K562 (cell line): ENCODE measurements at regions not wholly inside any gene's neighbourhood (a gene's known extent, or its start where the extent isn't known, plus 50 kb on each side); places are given as distances from the start of the nearest gene placed in this dataset.
"Not testable (repeated sequence)": the region's sequence is repeated elsewhere in the genome, so short reads cannot be mapped to it uniquely, and the experiment has no call there.

ENCODE experiments used
- ATAC-seq: fragments of 200-7000 bp; cut with Tn5 transposase; 3 replicates; pipeline ENCODE4 v1.9.1; 2020; ENCODE audit warnings: moderate library complexity
- BruUV-seq: library from RNA; stranded (reverse); fragments of 400-500 nt; replicated peaks from 2 replicates; lab custom pipeline; 2021; lab: Mats Ljungman, UMichigan
- CTCF ChIA-PET: fragments of 300-600 bp; formaldehyde crosslinking; extraction: SDS; loops from one replicate; lab custom pipeline; 2021; ENCODE audit warnings: low intra/inter-chr PET ratio; lab: Yijun Ruan, JAX
- POLR2A ChIA-PET: fragments of 300-600, 350-650 bp; sonication (Branson Sonifier 250); formaldehyde crosslinking; extraction: SDS; loops from one replicate; lab custom pipeline; 2021; ENCODE audit warnings: antibody characterized with exemption, inconsistent platforms; lab: Yijun Ruan, JAX
- DNase-seq, 4 experiments: peaks; one replicate each; pipeline versions ENCODE4 v3.0.0 to v3.0.0-alpha.2; 2011 to 2018; ENCODE audit warnings: low spot score in 3 of 4, mixed read lengths in 3 of 4; ENCODE audit errors: extremely low read depth in 1 of 4
- FAIRE-seq: peaks from 2 replicates; lab custom pipeline; 2011; peaks lifted over from hg19 to GRCh38; lab: Jason Lieb, UNC
- H2AFZ ChIP-seq: 2 replicates; pipeline ENCODE4 v1.6.0; 2011; ENCODE audit warnings: low read depth, low read length, control low read depth, inconsistent platforms
- H3K27ac ChIP-seq: fragments of 200-600 bp; 3 replicates; pipeline ENCODE4 v1.8.0; 2011; ENCODE audit warnings: low read depth, mild to moderate bottlenecking, control low read depth, inconsistent platforms, low read length, moderate library complexity, mixed read lengths; ENCODE audit errors: extremely low read depth
- H3K27me3 ChIP-seq, 2 experiments: fragments of 300-600 bp in 1 of 2; 2 replicates in 1 of 2; 3 replicates in 1 of 2; pipeline versions ENCODE4 v1.6.0 to v1.8.0; 2011; ENCODE audit warnings: inconsistent platforms in 2 of 2, low read length in 2 of 2, mild to moderate bottlenecking in 1 of 2, mixed read lengths in 1 of 2, moderate library complexity in 1 of 2; ENCODE audit not compliant: control insufficient read depth in 2 of 2, insufficient read depth in 2 of 2
- H3K36me3 ChIP-seq: fragments of 300-600 bp; 3 replicates; pipeline ENCODE4 v1.8.0; 2011; ENCODE audit warnings: mild to moderate bottlenecking, low read length, inconsistent platforms; ENCODE audit not compliant: control insufficient read depth, insufficient read depth
- H3K4me1 ChIP-seq, 2 experiments: fragments of 200-600 bp in 1 of 2; replicated peaks in 1 of 2; 2 replicates in 1 of 2; 3 replicates in 1 of 2; pipeline versions ENCODE4 v1.5.1 to v1.8.0; 2011; ENCODE audit warnings: inconsistent platforms in 2 of 2, low read length in 2 of 2, mild to moderate bottlenecking in 1 of 2, mixed read lengths in 1 of 2, moderate library complexity in 1 of 2; ENCODE audit not compliant: control insufficient read depth in 2 of 2, insufficient read depth in 2 of 2
- H3K4me2 ChIP-seq: 2 replicates; pipeline ENCODE4 v1.6.1; 2011; ENCODE audit warnings: low read length, control low read depth, inconsistent platforms, mixed read lengths; ENCODE audit not compliant: insufficient read depth
- H3K4me3 ChIP-seq: fragments of 200-600 bp; sonication (generic), shearing (Covaris generic); 2 replicates; pipeline ENCODE4 v1.5.1; 2016; ENCODE audit warnings: control low read depth, inconsistent platforms
- H3K79me2 ChIP-seq: fragments of 200-600 bp; 3 replicates; pipeline ENCODE4 v1.8.0; 2011; ENCODE audit warnings: low read length, inconsistent platforms; ENCODE audit not compliant: control insufficient read depth, insufficient read depth
- H3K9ac ChIP-seq, 2 experiments: 2 replicates each; pipeline versions ENCODE4 v1.6.0 to v1.6.1; 2011; ENCODE audit warnings: low read depth in 2 of 2, low read length in 2 of 2, control low read depth in 1 of 2, inconsistent platforms in 1 of 2, mild to moderate bottlenecking in 1 of 2, mixed read lengths in 1 of 2; ENCODE audit not compliant: insufficient read depth in 1 of 2
- H3K9me1 ChIP-seq: one replicate; pipeline ENCODE4 v1.6.0; 2011; ENCODE audit warnings: inconsistent platforms, mild to moderate bottlenecking, low read length, moderate library complexity; ENCODE audit not compliant: control insufficient read depth, insufficient read depth
- H3K9me3 ChIP-seq: replicated peaks from 2 replicates; pipeline ENCODE4 v1.5.1; 2011; ENCODE audit warnings: low read depth, low read length, inconsistent platforms; ENCODE audit not compliant: control insufficient read depth, insufficient read depth
- H4K20me1 ChIP-seq: replicated peaks from 2 replicates; pipeline ENCODE4 v1.6.1; 2011; ENCODE audit warnings: low read length, inconsistent platforms, mixed read lengths; ENCODE audit not compliant: control insufficient read depth, insufficient read depth
- ARID3A ChIP-seq: IDR thresholded peaks from 2 replicates; pipeline ENCODE4 v1.6.1; 2012; ENCODE audit warnings: low read depth, low read length, improper control_type of control experiment, borderline replicate concordance
- STAT5A ChIP-seq: IDR thresholded peaks from 2 replicates; pipeline ENCODE4 v1.6.1; 2012; ENCODE audit warnings: low read length, inconsistent platforms, borderline replicate concordance
- ZNF140 ChIP-seq: fragments of 250-450 bp; sonication (Bioruptor Pico); IDR thresholded peaks from 2 replicates; pipeline ENCODE4 v1.8.0; 2021; ENCODE audit warnings: moderate library complexity, mild to moderate bottlenecking, inconsistent platforms
- ZNF197 ChIP-seq: fragments of 200-800 bp; sonication (Bioruptor generic); IDR thresholded peaks from 2 replicates; pipeline ENCODE4 v1.6.1; 2016; ENCODE audit warnings: low read depth, missing genetic modification characterization, missing compliant biosample characterization
- ZNF311 ChIP-seq: fragments of 250-450 bp; sonication (Bioruptor Pico); IDR thresholded peaks from 2 replicates; pipeline ENCODE4 v1.4.0; 2020; ENCODE audit warnings: mild to moderate bottlenecking, moderate library complexity
- ZNF644 ChIP-seq: fragments of 200-800 bp; sonication (Bioruptor generic); IDR thresholded peaks from 2 replicates; pipeline ENCODE4 v1.6.1; 2016; ENCODE audit warnings: low read depth, missing genetic modification characterization, missing compliant biosample characterization
- WGBS: fragments of 100-300 bp; shearing (Covaris generic); methylation state at CpG from one replicate; pipeline ENCODE4 v1.1.6; 2016; ENCODE audit warnings: low coverage, mixed read lengths; ENCODE audit not compliant: insufficient coverage; ENCODE audit errors: missing lambda C conversion rate; 5-methylcytosine and 5-hydroxymethylcytosine counted together
- in situ Hi-C: fragments of 300-500 bp; cut with MboI; formaldehyde crosslinking; loops from 4 replicates; pipeline ENCODE4 v1.15.0; 2018; ENCODE audit warnings: inconsistent platforms, mixed read lengths
- intact Hi-C: fragments of 100-400 bp; cut with micrococcal nuclease; formaldehyde crosslinking; loops from 2 replicates; pipeline ENCODE4 v1.14.2; 2022

- TF ChIP-seq ZNF311 (CRISPR knock-in tag) (no peak), STAT5A (no peak), ZNF140 (CRISPR knock-in tag) (no peak), ARID3A (no peak), ZNF197 (no peak), ZNF644 (tag) (no peak)
Observed at GRCh38 chr22:25478528-25478927, 85.9 kb upstream of the GRK3 start (continued).

- CTCF ChIA-PET: not testable (repeated sequence)
Observed at GRCh38 chr22:25480868-25481267, 83.6 kb upstream of the GRK3 start.

More at GRCh38 chr22:25480868-25481267, 83.6 kb upstream of the GRK3 start:
- BruUV-seq, H3K27ac ChIP-seq, DNase-seq, H3K79me2 ChIP-seq, ATAC-seq, H3K27me3 ChIP-seq, H3K9me1 ChIP-seq, H3K4me3 ChIP-seq, H3K36me3 ChIP-seq, FAIRE-seq, POLR2A ChIA-PET, H3K9me3 ChIP-seq, H3K9ac ChIP-seq, H3K4me1 ChIP-seq, in situ Hi-C loops, H3K4me2 ChIP-seq, intact Hi-C loops, H4K20me1 ChIP-seq, H2AFZ ChIP-seq: not testable (repeated sequence)
- WGBS: 70% methylated on average over 3 of the region's 5 CpGs
